GM19240 (cell line): ENCODE measurements at regions not wholly inside any gene's neighbourhood (a gene's known extent, or its start where the extent isn't known, plus 50 kb on each side); places are given as distances from the start of the nearest gene placed in this dataset.

Source experiments
- DNase-seq: peaks from one replicate; pipeline ENCODE4 v3.0.0; 2011; ENCODE audit warnings: low spot score; ENCODE audit not compliant: insufficient read length

- DNase-seq: no peak
Observed at GRCh38 chr7:24475166-24475961, 97.9 kb upstream of the PALS2 start.

- DNase-seq: no peak
Observed at GRCh38 chr7:24476227-24476626, 97.0 kb upstream of the PALS2 start.

GRCh38 chr7:24477398-24478136, 95.7 kb upstream of the PALS2 start:
- no peak for DNase-seq

GRCh38 chr7:24478137-24478655, 95.1 kb upstream of the PALS2 start:
- DNase-seq: no peak

GRCh38 chr7:24480501-24480900, 92.8 kb upstream of the PALS2 start:
- no peak for DNase-seq

- no peak for DNase-seq
Observed at GRCh38 chr7:24483804-24484203, 89.4 kb upstream of the PALS2 start.

GRCh38 chr7:24492576-24492975, 80.7 kb upstream of the PALS2 start:
- DNase-seq: no peak

- no peak for DNase-seq
Observed at GRCh38 chr7:24494832-24495231, 78.4 kb upstream of the PALS2 start.

GRCh38 chr7:24496036-24496435, 77.2 kb upstream of the PALS2 start:
- DNase-seq: no peak

- DNase-seq: no peak
Observed at GRCh38 chr7:24498439-24498838, 74.8 kb upstream of the PALS2 start.

- no peak for DNase-seq
Observed at GRCh38 chr7:24499871-24500270, 73.4 kb upstream of the PALS2 start.

GRCh38 chr7:24500599-24500998, 72.7 kb upstream of the PALS2 start:
- DNase-seq: no peak

GRCh38 chr7:24501009-24501408, 72.2 kb upstream of the PALS2 start:
- DNase-seq: no peak

- no peak for DNase-seq
Observed at GRCh38 chr7:24501443-24502134, 71.7 kb upstream of the PALS2 start.

- DNase-seq: no peak
Observed at GRCh38 chr7:24502135-24502488, 71.1 kb upstream of the PALS2 start.

- no peak for DNase-seq
Observed at GRCh38 chr7:24503506-24503905, 69.7 kb upstream of the PALS2 start.

- DNase-seq: no peak
Observed at GRCh38 chr7:24504040-24504439, 69.2 kb upstream of the PALS2 start.

GRCh38 chr7:24504836-24505235, 68.4 kb upstream of the PALS2 start:
- DNase-seq: no peak

- no peak for DNase-seq
Observed at GRCh38 chr7:24505968-24506367, 67.3 kb upstream of the PALS2 start.

- DNase-seq: no peak
Observed at GRCh38 chr7:24508316-24508715, 64.9 kb upstream of the PALS2 start.

- DNase-seq: no peak
Observed at GRCh38 chr7:24510759-24511158, 62.5 kb upstream of the PALS2 start.

GRCh38 chr7:24517166-24517565, 56.1 kb upstream of the PALS2 start:
- DNase-seq: no peak
